Spleen (tissue), 11 donors: ENCODE measurements at regions not wholly inside any gene's neighbourhood (a gene's known extent, or its start where the extent isn't known, plus 50 kb on each side); places are given as distances from the start of the nearest gene placed in this dataset.

ENCODE experiments used
- DNase-seq: peaks from one replicate; pipeline ENCODE4 v3.0.0-alpha.2; 2020
- H3K27ac ChIP-seq, 8 donors: fragments of 200-600 bp; sonication (generic) in 7 of 8; 1 replicate in 4 of 8; 2 replicates in 4 of 8; pipeline versions ENCODE4 v1.5.0 to v1.8.0; 2016 to 2021; ENCODE audit warnings: inconsistent platforms in 4 of 8, mild to moderate bottlenecking in 4 of 8, moderate library complexity in 1 of 8
- H3K27me3 ChIP-seq, 7 donors: fragments of 200-600 bp; sonication (generic) in 6 of 7; replicated peaks in 1 of 7; 1 replicate in 4 of 7; 2 replicates in 3 of 7; pipeline versions ENCODE4 v1.5.0 to v1.8.0; 2016 to 2021; ENCODE audit warnings: inconsistent platforms in 3 of 7, mild to moderate bottlenecking in 1 of 7
- H3K36me3 ChIP-seq, 6 donors: fragments of 200-600 bp; sonication (generic) in 5 of 6; 1 replicate in 4 of 6; 2 replicates in 2 of 6; pipeline versions ENCODE4 v1.5.0 to v1.8.0; 2016 to 2021; ENCODE audit warnings: inconsistent platforms in 2 of 6
- H3K4me1 ChIP-seq, 6 donors: fragments of 200-600 bp; sonication (generic) in 5 of 6; 1 replicate in 3 of 6; 2 replicates in 3 of 6; pipeline versions ENCODE4 v1.5.0 to v1.8.0; 2016 to 2021; ENCODE audit warnings: inconsistent platforms in 3 of 6
- H3K4me3 ChIP-seq, 8 donors: fragments of 200-600 bp; sonication (generic) in 7 of 8; 1 replicate in 4 of 8; 2 replicates in 4 of 8; pipeline versions ENCODE4 v1.5.0 to v1.8.0; 2016 to 2021; ENCODE audit warnings: inconsistent platforms in 4 of 8, mild to moderate bottlenecking in 4 of 8, moderate library complexity in 2 of 8
- H3K9me3 ChIP-seq, 8 donors: fragments of 200-600 bp; sonication (generic) in 7 of 8; 1 replicate in 4 of 8; 2 replicates in 4 of 8; pipeline versions ENCODE4 v1.5.0 to v1.8.0; 2016 to 2021; ENCODE audit warnings: inconsistent platforms in 4 of 8
- POLR2A ChIP-seq, 3 donors: fragments of 450-650 bp; IDR thresholded peaks; one replicate each; pipeline ENCODE4 v1.5.1; 2017; ENCODE audit warnings: antibody characterized with exemption in 3 of 3, mild to moderate bottlenecking in 1 of 3
- POLR2AphosphoS5 ChIP-seq, 3 donors: sonication (generic); formaldehyde crosslinking; IDR thresholded peaks; one replicate each; pipeline ENCODE4 v1.5.1; 2017; ENCODE audit warnings: antibody characterized with exemption in 3 of 3
- WGBS, 5 donors: extraction: QIAGEN DNeasy Blood & Tissue Kit in 3 of 5; methylation state at CpG; one replicate each; pipeline versions ENCODE4 v1.1.5 to v1.1.7; 2013 to 2018; 5-methylcytosine and 5-hydroxymethylcytosine counted together
- intact Hi-C: fragments of 100-400 bp; cut with DNase I; formaldehyde crosslinking; loops from one replicate; pipeline ENCODE4 v1.15.0; 2023; ENCODE audit warnings: low total_unique reads
- TF ChIP-seq, protein P1 (sequence below), 11 experiments: fragments of 200-600 bp in 7 of 11; fragments of 450-650 bp in 4 of 11; sonication (generic) in 4 of 11; IDR thresholded peaks in 8 of 11; conservative IDR thresholded peaks in 3 of 11; 1 replicate in 7 of 11; 2 replicates in 4 of 11; pipeline versions ENCODE4 v1.4.0 to v1.8.0; 2016 to 2021; ENCODE audit warnings: antibody characterized with exemption in 11 of 11, inconsistent platforms in 4 of 11, mild to moderate bottlenecking in 1 of 11
- donor health status: healthy with polysubstance abuse.
- donor health status: DM: no; HTN: no; CAD: no; lungs with moderate emphysema.
- donor health status: DM: no; HTN: no; CAD: no.
- donor health status: Bipolar disorder and iron deficiency.
- donor health status: healthy.
- donor health status: DM: no; HTN: no; CAD: no.
- donor health status: DM: yes; HTN: yes; CAD: no.

DNA sequence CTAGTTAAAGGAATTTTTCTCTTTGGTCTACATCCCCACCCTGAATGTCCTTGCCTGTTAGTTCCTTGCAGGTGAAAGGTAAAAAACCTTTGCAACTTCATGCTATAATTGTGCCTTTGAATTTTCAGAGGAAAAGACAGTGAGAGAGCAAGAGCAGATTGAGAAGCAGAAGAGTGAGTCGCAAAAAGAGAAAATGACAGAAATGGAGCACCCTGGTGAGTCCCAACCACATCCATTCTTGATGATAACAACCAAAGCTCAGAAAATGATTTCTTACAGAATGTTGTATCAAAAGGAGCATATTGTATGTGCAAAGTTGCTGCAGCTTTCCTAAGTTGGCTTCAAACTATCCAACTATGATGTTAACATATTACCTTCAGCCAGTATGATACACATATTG, 165.2 kb upstream of the CENPW start:
- DNase-seq = no peak
- no peaks in the 10 kb centered on the region for H3K27me3 ChIP-seq
- intact Hi-C loops = no loop called here
- 94 to 100% (median 98%) methylated on average over 1 of the region's 1 CpG for WGBS, 5 donors
- no peaks in the 10 kb centered on the region for H3K4me1 ChIP-seq
- H3K27ac ChIP-seq = no peak overlapping the region
- no peaks in the 10 kb centered on the region for H3K36me3 ChIP-seq
- H3K4me3 ChIP-seq = no peak overlapping the region
- no peak for TF ChIP-seq POLR2AphosphoS5 (IDR thresholded peaks at IDR 0.05)
- no peak for TF ChIP-seq POLR2A (IDR thresholded peaks at IDR 0.05)
- TF ChIP-seq, protein P1, sequence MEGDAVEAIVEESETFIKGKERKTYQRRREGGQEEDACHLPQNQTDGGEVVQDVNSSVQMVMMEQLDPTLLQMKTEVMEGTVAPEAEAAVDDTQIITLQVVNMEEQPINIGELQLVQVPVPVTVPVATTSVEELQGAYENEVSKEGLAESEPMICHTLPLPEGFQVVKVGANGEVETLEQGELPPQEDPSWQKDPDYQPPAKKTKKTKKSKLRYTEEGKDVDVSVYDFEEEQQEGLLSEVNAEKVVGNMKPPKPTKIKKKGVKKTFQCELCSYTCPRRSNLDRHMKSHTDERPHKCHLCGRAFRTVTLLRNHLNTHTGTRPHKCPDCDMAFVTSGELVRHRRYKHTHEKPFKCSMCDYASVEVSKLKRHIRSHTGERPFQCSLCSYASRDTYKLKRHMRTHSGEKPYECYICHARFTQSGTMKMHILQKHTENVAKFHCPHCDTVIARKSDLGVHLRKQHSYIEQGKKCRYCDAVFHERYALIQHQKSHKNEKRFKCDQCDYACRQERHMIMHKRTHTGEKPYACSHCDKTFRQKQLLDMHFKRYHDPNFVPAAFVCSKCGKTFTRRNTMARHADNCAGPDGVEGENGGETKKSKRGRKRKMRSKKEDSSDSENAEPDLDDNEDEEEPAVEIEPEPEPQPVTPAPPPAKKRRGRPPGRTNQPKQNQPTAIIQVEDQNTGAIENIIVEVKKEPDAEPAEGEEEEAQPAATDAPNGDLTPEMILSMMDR (IDR thresholded peaks at IDR 0.05 in 8 of 11, conservative IDR thresholded peaks at IDR 0.05 in 3 of 11) = no peak
- no peaks in the 10 kb centered on the region for H3K9me3 ChIP-seq

DNA sequence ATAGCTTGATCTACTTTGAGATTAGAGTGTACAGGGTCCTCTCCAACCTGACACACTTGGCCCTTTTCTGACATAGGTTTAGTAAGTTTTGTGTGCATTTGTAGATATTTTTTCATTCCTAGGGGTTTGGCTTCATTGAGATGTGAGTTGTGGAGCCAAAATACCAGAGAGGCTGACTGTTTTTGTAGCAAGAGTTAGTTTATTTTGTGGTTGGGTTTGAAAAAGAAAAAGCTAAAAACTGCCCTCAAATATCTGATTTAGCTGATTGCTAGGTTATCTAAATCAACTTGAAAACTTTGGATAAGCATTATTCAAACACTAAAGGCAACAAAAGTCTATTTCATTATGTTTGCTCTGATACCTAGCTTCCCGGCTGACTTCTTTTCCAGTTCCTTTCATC, 164.7 kb upstream of the CENPW start:
- DNase-seq = no peak

DNA sequence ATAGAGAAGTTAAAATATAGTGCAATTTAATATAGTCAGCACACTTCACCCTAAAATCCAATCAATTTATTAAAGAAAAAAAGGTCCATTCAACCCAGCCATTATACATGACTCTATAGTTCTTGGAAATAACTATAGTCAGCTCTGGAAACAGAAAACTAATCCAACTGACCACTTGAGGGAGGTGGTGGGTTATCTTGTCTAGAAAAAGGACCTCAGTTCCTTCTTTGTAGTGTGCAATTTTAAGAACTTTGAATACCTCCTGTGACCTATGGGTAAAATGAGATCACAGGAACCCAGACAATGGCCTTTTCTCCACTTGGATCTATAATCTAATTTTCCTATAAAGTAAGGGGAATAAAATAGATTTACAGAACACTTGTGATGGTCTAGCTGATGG, 163.6 kb upstream of the CENPW start:
- Histone ChIP-seq H3K4me1 (no peaks in the 10 kb centered on the region), H3K36me3 (no peaks in the 10 kb centered on the region), H3K27ac (no peak overlapping the region), H3K27me3 (no peaks in the 10 kb centered on the region), H3K4me3 (no peak overlapping the region), H3K9me3 (no peaks in the 10 kb centered on the region)
- intact Hi-C loops = no loop called here
- TF ChIP-seq POLR2AphosphoS5 (IDR thresholded peaks at IDR 0.05) (no peak), POLR2A (IDR thresholded peaks at IDR 0.05) (no peak)
- TF ChIP-seq, protein P1 (IDR thresholded peaks at IDR 0.05 in 8 of 11, conservative IDR thresholded peaks at IDR 0.05 in 3 of 11) = no peak
- DNase-seq = no peak

More for the DNA sequence above, 164.7 kb upstream of the CENPW start:
- Histone ChIP-seq H3K4me3 (no peak overlapping the region), H3K36me3 (no peaks in the 10 kb centered on the region), H3K27me3 (no peaks in the 10 kb centered on the region), H3K27ac (no peak overlapping the region), H3K9me3 (no peaks in the 10 kb centered on the region), H3K4me1 (no peaks in the 10 kb centered on the region)
- TF ChIP-seq POLR2A (IDR thresholded peaks at IDR 0.05) (no peak), POLR2AphosphoS5 (IDR thresholded peaks at IDR 0.05) (no peak)
- TF ChIP-seq, protein P1 (IDR thresholded peaks at IDR 0.05 in 8 of 11, conservative IDR thresholded peaks at IDR 0.05 in 3 of 11) = no peak
- intact Hi-C loops = no loop called here
- 93 to 98% (median 96%) methylated on average over 1 of the region's 1 CpG for WGBS, 5 donors

DNA sequence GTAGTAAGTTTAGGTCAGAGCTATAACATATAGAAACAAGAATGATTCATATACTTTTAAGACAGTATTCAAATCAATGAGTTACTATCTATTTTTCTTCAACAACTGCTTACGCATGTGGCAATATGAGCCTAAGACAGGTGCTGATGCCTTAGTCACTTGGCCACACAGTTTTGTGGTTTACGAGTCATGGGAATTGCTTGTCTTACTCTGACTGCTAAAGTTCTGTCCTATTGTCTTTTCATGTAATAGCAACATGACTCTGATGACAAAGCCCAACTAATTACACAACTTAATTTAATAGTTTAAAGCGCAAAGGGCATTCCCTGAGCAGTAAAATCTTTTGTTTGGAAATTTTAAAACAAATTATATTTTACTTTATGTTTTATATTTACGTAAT, 159.3 kb upstream of the CENPW start:
- Histone ChIP-seq H3K9me3 (no peaks in the 10 kb centered on the region), H3K4me1 (no peaks in the 10 kb centered on the region), H3K36me3 (no peaks in the 10 kb centered on the region), H3K27me3 (no peaks in the 10 kb centered on the region), H3K4me3 (no peak overlapping the region), H3K27ac (no peak overlapping the region)
- intact Hi-C loops = no loop called here
- no peak for TF ChIP-seq POLR2AphosphoS5 (IDR thresholded peaks at IDR 0.05)
- TF ChIP-seq POLR2A (IDR thresholded peaks at IDR 0.05) = no peak
- TF ChIP-seq, protein P1 (IDR thresholded peaks at IDR 0.05 in 8 of 11, conservative IDR thresholded peaks at IDR 0.05 in 3 of 11) = no peak
- WGBS, 5 donors = 86 to 95% (median 87%) methylated on average over 4 of the region's 4 CpGs
- no peak for DNase-seq
